HepG2 (cell line): ENCODE measurements at regions not wholly inside any gene's neighbourhood (a gene's known extent, or its start where the extent isn't known, plus 50 kb on each side); places are given as distances from the start of the nearest gene placed in this dataset.

ENCODE experiments used
- AGO1 ChIP-seq: fragments of 200-400 bp; formaldehyde crosslinking; IDR thresholded peaks from 2 replicates; pipeline ENCODE4 v1.6.1; 2017; ENCODE audit warnings: mild to moderate bottlenecking, low read depth, low read length, moderate library complexity; ENCODE audit not compliant: poor library complexity, severe bottlenecking
- ARID5B ChIP-seq: IDR thresholded peaks from 2 replicates; pipeline ENCODE4 v1.4.0; 2020; ENCODE audit warnings: mild to moderate bottlenecking, missing genetic modification reagents
- ATF4 ChIP-seq, 2 experiments: fragments of 450-650 bp in 1 of 2; sonication (generic) in 1 of 2; formaldehyde crosslinking; IDR thresholded peaks; 2 replicates each; pipeline versions ENCODE4 v1.5.0 to v1.8.0; 2020 to 2022; ENCODE audit warnings: mild to moderate bottlenecking in 1 of 2, missing genetic modification reagents in 1 of 2
- CREM ChIP-seq, 2 experiments: sonication (generic) in 1 of 2; formaldehyde crosslinking in 1 of 2; IDR thresholded peaks; 2 replicates each; pipeline versions ENCODE4 v1.4.0 to v1.6.1; 2016 to 2020; ENCODE audit warnings: antibody characterized with exemption in 1 of 2, mild to moderate bottlenecking in 1 of 2, missing genetic modification reagents in 1 of 2
- E2F2 ChIP-seq: sonication (generic); formaldehyde crosslinking; IDR thresholded peaks from 2 replicates; pipeline ENCODE4 v1.4.0; 2020; ENCODE audit warnings: missing genetic modification reagents, borderline replicate concordance
- ELF3 ChIP-seq: IDR thresholded peaks from 2 replicates; pipeline ENCODE4 v1.6.1; 2016; ENCODE audit warnings: missing genetic modification reagents, missing compliant biosample characterization
- MED1 ChIP-seq: sonication (generic); formaldehyde crosslinking; IDR thresholded peaks from 2 replicates; pipeline ENCODE4 v1.4.0; 2020; ENCODE audit warnings: missing genetic modification reagents
- NR2F6 ChIP-seq, 2 experiments: IDR thresholded peaks; 2 replicates each; pipeline ENCODE4 v1.6.1; 2016; ENCODE audit warnings: antibody characterized with exemption in 1 of 2, mild to moderate bottlenecking in 1 of 2
- PHF21A ChIP-seq: sonication (generic); formaldehyde crosslinking; IDR thresholded peaks from 2 replicates; pipeline ENCODE4 v1.5.0; 2020; ENCODE audit warnings: mild to moderate bottlenecking, missing genetic modification reagents
- PHF8 ChIP-seq: sonication (generic); formaldehyde crosslinking; IDR thresholded peaks from 2 replicates; pipeline ENCODE4 v1.5.0; 2020; ENCODE audit warnings: missing genetic modification reagents
- TBL1XR1 ChIP-seq: fragments of 150-350 bp; IDR thresholded peaks from 2 replicates; pipeline ENCODE4 v1.6.1; 2014; ENCODE audit warnings: borderline replicate concordance, low read length; ENCODE audit not compliant: partially characterized antibody
- TEAD3 ChIP-seq: optimal IDR thresholded peaks from 2 replicates; pipeline ENCODE3; 2016; ENCODE audit warnings: borderline replicate concordance
- ZKSCAN8 ChIP-seq: IDR thresholded peaks from 2 replicates; pipeline ENCODE4 v1.6.1; 2016; ENCODE audit warnings: borderline replicate concordance, missing genetic modification reagents, missing compliant biosample characterization
- ZNF24 ChIP-seq: fragments of 450-650 bp; IDR thresholded peaks from 2 replicates; pipeline ENCODE4 v1.6.1; 2017; ENCODE audit warnings: antibody characterized with exemption, mild to moderate bottlenecking
- ZNF343 ChIP-seq: sonication (generic); formaldehyde crosslinking; IDR thresholded peaks from 2 replicates; pipeline ENCODE4 v1.4.0; 2020; ENCODE audit warnings: mild to moderate bottlenecking, missing genetic modification reagents
- ZNF432 ChIP-seq: sonication (generic); formaldehyde crosslinking; IDR thresholded peaks from 2 replicates; pipeline ENCODE4 v1.5.0; 2020; ENCODE audit warnings: missing genetic modification reagents, mild to moderate bottlenecking, borderline replicate concordance
- ZNF891 ChIP-seq: sonication (generic); formaldehyde crosslinking; IDR thresholded peaks from 2 replicates; pipeline ENCODE4 v1.5.0; 2020; ENCODE audit warnings: mild to moderate bottlenecking, missing genetic modification reagents
- TF ChIP-seq, protein P1 (sequence below): sonication (generic); formaldehyde crosslinking; IDR thresholded peaks from 2 replicates; pipeline ENCODE4 v1.8.0; 2023; ENCODE audit warnings: mild to moderate bottlenecking, missing genetic modification reagents
- TF ChIP-seq, protein P2 (sequence below): sonication (generic); formaldehyde crosslinking; IDR thresholded peaks from 2 replicates; pipeline ENCODE4 v1.4.0; 2020; ENCODE audit warnings: missing genetic modification reagents
- TF ChIP-seq, protein P3 (sequence below): sonication (generic); formaldehyde crosslinking; IDR thresholded peaks from 2 replicates; pipeline ENCODE4 v1.5.0; 2020; ENCODE audit warnings: missing genetic modification reagents

DNA sequence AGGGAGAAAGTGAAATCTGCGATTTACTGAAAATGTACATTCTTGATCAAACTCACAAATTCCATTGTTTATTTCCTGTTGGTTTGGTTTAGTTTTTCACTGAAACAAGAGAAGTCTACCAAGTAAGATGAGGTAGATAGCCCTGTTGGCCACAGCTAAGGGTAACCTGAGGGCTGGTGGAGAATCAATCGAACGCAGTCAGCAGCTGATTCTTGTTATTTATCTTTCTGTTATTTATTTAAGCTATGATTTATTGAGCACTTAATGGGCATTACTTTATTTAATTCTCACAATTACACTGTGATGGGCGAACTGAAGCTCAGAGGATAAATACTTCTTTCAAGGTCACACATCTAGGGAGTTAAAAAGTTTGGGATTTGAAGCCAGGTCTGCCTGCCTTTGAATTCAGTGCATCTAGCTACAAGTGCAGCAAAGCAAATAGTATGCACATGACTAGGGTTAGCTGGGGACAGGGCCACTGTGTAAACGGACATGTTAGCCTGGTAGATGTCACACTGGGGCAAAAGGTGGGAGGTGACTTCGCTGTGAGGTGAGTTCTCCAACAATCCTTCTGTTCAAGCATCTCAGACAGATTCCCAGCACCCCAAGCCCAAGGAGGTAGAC, 106.5 kb upstream of the GADD45A start (continued):
- TF ChIP-seq, protein P1, sequence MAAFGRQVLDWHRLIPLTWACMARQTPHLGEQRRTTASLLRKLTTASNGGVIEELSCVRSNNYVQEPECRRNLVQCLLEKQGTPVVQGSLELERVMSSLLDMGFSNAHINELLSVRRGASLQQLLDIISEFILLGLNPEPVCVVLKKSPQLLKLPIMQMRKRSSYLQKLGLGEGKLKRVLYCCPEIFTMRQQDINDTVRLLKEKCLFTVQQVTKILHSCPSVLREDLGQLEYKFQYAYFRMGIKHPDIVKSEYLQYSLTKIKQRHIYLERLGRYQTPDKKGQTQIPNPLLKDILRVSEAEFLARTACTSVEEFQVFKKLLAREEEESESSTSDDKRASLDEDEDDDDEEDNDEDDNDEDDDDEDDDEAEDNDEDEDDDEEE (CRISPR knock-in tag): no peak
- TF ChIP-seq MED1 (CRISPR knock-in tag) (peak; percentile 91), ELF3 (peak; percentile 42; the same call in 1 of the 2 replicates), ZKSCAN8 (peak; percentile 44; the same call in 1 of the 2 replicates), AGO1 (no peak), TBL1XR1 (peak; percentile 56), E2F2 (CRISPR knock-in tag) (no peak), PHF8 (no peak), ZNF24 (no peak), NR2F6 (IDR thresholded peaks at IDR 0.05) (0 out of 2 replicates have a peak, but pooled peaks have one; percentile 10), NR2F6 (CRISPR knock-in tag; IDR thresholded peaks at IDR 0.05) (peak; percentile 64), ARID5B (CRISPR knock-in tag) (peak; percentile 92), ATF4 (CRISPR knock-in tag; IDR thresholded peaks at IDR 0.05) (no peak), TEAD3 (peak; percentile 67), ZNF343 (no peak), PHF21A (CRISPR knock-in tag) (no peak), ZNF432 (CRISPR knock-in tag) (no peak), ZNF891 (CRISPR knock-in tag) (no peak), CREM (IDR thresholded peaks at IDR 0.05) (no peak), CREM (CRISPR knock-in tag; IDR thresholded peaks at IDR 0.05) (no peak)
- TF ChIP-seq, protein P2, sequence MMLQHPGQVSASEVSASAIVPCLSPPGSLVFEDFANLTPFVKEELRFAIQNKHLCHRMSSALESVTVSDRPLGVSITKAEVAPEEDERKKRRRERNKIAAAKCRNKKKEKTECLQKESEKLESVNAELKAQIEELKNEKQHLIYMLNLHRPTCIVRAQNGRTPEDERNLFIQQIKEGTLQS (CRISPR knock-in tag): no peak
- TF ChIP-seq, protein P3, sequence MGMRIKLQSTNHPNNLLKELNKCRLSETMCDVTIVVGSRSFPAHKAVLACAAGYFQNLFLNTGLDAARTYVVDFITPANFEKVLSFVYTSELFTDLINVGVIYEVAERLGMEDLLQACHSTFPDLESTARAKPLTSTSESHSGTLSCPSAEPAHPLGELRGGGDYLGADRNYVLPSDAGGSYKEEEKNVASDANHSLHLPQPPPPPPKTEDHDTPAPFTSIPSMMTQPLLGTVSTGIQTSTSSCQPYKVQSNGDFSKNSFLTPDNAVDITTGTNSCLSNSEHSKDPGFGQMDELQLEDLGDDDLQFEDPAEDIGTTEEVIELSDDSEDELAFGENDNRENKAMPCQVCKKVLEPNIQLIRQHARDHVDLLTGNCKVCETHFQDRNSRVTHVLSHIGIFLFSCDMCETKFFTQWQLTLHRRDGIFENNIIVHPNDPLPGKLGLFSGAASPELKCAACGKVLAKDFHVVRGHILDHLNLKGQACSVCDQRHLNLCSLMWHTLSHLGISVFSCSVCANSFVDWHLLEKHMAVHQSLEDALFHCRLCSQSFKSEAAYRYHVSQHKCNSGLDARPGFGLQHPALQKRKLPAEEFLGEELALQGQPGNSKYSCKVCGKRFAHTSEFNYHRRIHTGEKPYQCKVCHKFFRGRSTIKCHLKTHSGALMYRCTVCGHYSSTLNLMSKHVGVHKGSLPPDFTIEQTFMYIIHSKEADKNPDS (CRISPR knock-in tag): no peak
